Right lobe of liver (tissue), 6 donors: ENCODE measurements at regions not wholly inside any gene's neighbourhood (a gene's known extent, or its start where the extent isn't known, plus 50 kb on each side); places are given as distances from the start of the nearest gene placed in this dataset.

Experiments used
- ATAC-seq, 4 donors: fragments of 200-7000 bp; cut with Tn5 transposase; one replicate each; pipeline ENCODE4 v1.9.1; 2020; ENCODE audit warnings: mild to moderate bottlenecking in 4 of 4, moderate library complexity in 4 of 4
- DNase-seq, 3 donors: peaks; one replicate each; pipeline ENCODE4 v3.0.0-alpha.2; 2020
- H3K27ac ChIP-seq, 3 donors: fragments of 200-600 bp; one replicate each; pipeline ENCODE4 v1.8.0; 2022
- H3K27me3 ChIP-seq, 2 donors: fragments of 200-600 bp; one replicate each; pipeline ENCODE4 v1.8.0; 2022
- H3K36me3 ChIP-seq, 4 donors: fragments of 200-600 bp; sonication (generic) in 1 of 4; one replicate each; pipeline versions ENCODE4 v1.5.1 to v1.8.0; 2017 to 2022; ENCODE audit warnings: control low read depth in 1 of 4
- H3K4me1 ChIP-seq, 4 donors: fragments of 200-600 bp; sonication (generic) in 1 of 4; one replicate each; pipeline versions ENCODE4 v1.5.1 to v1.8.0; 2017 to 2022; ENCODE audit warnings: control low read depth in 1 of 4
- H3K4me3 ChIP-seq, 3 donors: fragments of 200-600 bp; one replicate each; pipeline ENCODE4 v1.8.0; 2022
- H3K9me3 ChIP-seq, 4 donors: fragments of 200-600 bp; sonication (generic) in 1 of 4; one replicate each; pipeline versions ENCODE4 v1.5.1 to v1.8.0; 2017 to 2022; ENCODE audit warnings: control low read depth in 1 of 4
- CTCF ChIP-seq, 4 donors: fragments of 200-600 bp in 3 of 4; fragments of 450-650 bp in 1 of 4; IDR thresholded peaks; one replicate each; pipeline versions ENCODE4 v1.5.1 to v1.8.0; 2016 to 2022; ENCODE audit warnings: antibody characterized with exemption in 4 of 4, mild to moderate bottlenecking in 2 of 4
- POLR2A ChIP-seq: fragments of 450-650 bp; IDR thresholded peaks from one replicate; pipeline ENCODE4 v1.6.1; 2017; ENCODE audit warnings: antibody characterized with exemption, mild to moderate bottlenecking
- WGBS: methylation state at CpG from one replicate; pipeline ENCODE4 v1.1.6; 2018; ENCODE audit warnings: low coverage, low lambda C conversion rate; ENCODE audit not compliant: insufficient coverage; ENCODE audit errors: missing lambda C conversion rate; 5-methylcytosine and 5-hydroxymethylcytosine counted together
- intact Hi-C, 2 donors: fragments of 100-400 bp; cut with DNase I; formaldehyde crosslinking; loops; one replicate each; pipeline versions ENCODE4 v1.11.2 to v1.14.1; 2022
- donor health status: DM: no; HTN: yes; CAD: no.
- donor health status: DM: no; HTN: no; CAD: no.
- donor health status: DM: no; HTN: no; CAD: no.
- donor health status: DM: no; HTN: yes; CAD: no.
- donor health status: DM: no; HTN: yes; CAD: no.

DNA sequence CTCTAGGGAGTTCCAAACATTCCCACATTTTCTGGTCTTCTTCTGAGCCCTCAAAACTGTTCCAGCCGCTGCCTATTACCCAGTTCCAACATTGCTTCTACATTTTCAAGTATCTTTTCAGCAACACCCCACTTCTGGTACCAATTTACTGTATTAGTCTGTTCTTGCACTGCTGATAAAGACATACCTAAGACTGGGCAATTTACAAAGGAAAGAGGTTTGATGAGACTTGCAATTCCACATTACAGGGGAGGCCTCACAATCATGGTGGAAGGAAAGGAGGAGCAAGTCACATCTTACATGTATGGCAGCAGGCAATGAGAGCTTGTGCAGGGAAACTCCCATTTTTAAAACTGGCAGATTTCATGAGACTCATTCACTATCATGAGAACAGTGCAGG is 629.1 kb upstream of the NR2F2 start:
- no peaks in the 10 kb centered on the region for H3K27me3 ChIP-seq
- TF ChIP-seq CTCF (IDR thresholded peaks at IDR 0.05) (no peak), POLR2A (no peak)
- WGBS, result 43% methylated on average over 1 of the region's 1 CpG
- intact Hi-C loops, result no loop called here
- no peak overlapping the region for H3K27ac ChIP-seq
- ATAC-seq, result no peak
- H3K36me3 ChIP-seq, result no peaks in the 10 kb centered on the region
- peaks cover 0 to 3% (median 0%) of the 10 kb centered on the region in 4 donors for H3K9me3 ChIP-seq
- no peak for DNase-seq
- no peaks in the 10 kb centered on the region for H3K4me1 ChIP-seq
- H3K4me3 ChIP-seq, result no peak overlapping the region

- ATAC-seq (no peak), DNase-seq (no peak)
- Histone ChIP-seq H3K9me3 (no peaks in the 10 kb centered on the region), H3K27ac (no peak overlapping the region), H3K4me3 (no peak overlapping the region), H3K36me3 (no peaks in the 10 kb centered on the region), H3K4me1 (no peaks in the 10 kb centered on the region), H3K27me3 (no peaks in the 10 kb centered on the region)
- TF ChIP-seq CTCF (IDR thresholded peaks at IDR 0.05) (no peak), POLR2A (no peak)
- intact Hi-C loops, result no loop called here
- WGBS, result 81% methylated on average over 9 of the region's 9 CpGs
Measured at GRCh38 chr15:95709959-95710695, 620.4 kb upstream of the NR2F2 start.

DNA sequence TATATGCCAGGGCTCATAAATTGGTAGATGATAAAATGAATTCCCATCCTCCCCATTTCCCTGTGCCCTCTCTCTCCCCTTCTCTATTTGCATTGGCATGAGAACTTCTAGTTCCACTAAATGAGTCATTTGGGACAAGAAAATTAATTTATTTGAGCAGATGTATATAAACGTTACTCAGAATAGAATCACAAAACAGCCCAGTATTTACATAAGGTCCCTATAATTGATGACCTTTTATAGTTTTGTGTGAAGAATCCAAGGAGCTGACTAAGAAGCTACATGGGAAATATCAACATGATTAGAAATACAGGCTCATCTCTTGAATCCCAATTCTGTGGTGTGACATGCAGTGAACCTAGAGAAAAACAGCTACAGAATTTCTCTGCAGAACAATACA is 617.7 kb upstream of the NR2F2 start:
- intact Hi-C loops, result no loop called here
- TF ChIP-seq POLR2A (no peak), CTCF (IDR thresholded peaks at IDR 0.05) (no peak)
- no peak overlapping the region for H3K4me3 ChIP-seq
- no peaks in the 10 kb centered on the region for H3K36me3 ChIP-seq
- H3K27ac ChIP-seq, result no peak overlapping the region
- no peaks in the 10 kb centered on the region for H3K9me3 ChIP-seq
- WGBS, result 35% methylated on average over 1 of the region's 1 CpG
- no peaks in the 10 kb centered on the region for H3K27me3 ChIP-seq
- no peaks in the 10 kb centered on the region for H3K4me1 ChIP-seq
- DNase-seq (no peak), ATAC-seq (no peak)

- Histone ChIP-seq H3K36me3 (no peaks in the 10 kb centered on the region), H3K27ac (no peak overlapping the region), H3K4me1 (no peaks in the 10 kb centered on the region), H3K4me3 (no peak overlapping the region), H3K27me3 (no peaks in the 10 kb centered on the region), H3K9me3 (no peaks in the 10 kb centered on the region)
- DNase-seq (no peak), ATAC-seq (no peak)
- 51% methylated on average over 5 of the region's 5 CpGs for WGBS
- intact Hi-C loops, result no loop called here
- no peak for TF ChIP-seq POLR2A
- TF ChIP-seq CTCF (IDR thresholded peaks at IDR 0.05), result no peak
Measured at GRCh38 chr15:95713324-95713723, 617.2 kb upstream of the NR2F2 start.
